Activated T-cell treated with anti-CD3 and anti-CD28 coated beads for 48 hours (primary cell): ENCODE measurements at regions not wholly inside any gene's neighbourhood (a gene's known extent, or its start where the extent isn't known, plus 50 kb on each side); places are given as distances from the start of the nearest gene placed in this dataset.

Experiments
- DNase-seq: peaks from one replicate; pipeline ENCODE4 v3.0.0-alpha.2; 2020; ENCODE audit warnings: low read depth

DNA sequence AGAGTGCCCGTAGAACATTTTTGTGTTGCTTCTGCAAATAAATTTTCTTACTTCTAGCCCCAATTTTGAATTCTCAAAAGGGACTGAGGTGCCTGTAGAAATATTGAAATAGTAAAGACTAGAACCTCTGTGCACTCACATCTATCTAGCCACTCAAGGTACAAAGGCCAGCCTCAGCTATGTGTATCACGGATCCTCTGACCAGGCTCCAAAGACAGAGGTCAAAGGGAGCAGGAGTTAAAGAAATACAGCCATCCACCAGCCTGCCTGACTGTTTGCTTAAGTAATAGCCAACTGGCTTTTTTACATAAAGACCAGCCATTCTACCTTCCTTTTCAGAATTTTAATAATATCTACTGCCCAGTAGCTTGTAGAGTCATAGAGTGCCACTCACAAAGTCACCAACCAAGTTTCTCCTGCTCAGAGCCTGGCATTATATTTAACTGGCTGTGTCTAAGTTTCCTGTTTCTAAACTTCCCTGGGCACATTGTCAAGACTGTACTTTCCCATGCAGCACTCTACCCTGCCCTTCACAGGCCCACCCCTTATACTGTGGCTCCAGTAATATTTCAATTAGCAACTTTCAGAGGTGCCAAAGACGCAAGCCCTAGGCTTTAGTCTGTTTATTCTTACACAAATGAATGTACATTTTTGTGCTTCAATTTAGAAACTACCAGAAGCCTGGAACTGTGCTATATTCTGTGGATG is 338.3 kb upstream of the NT5C1B start:
- DNase-seq: no peak

DNA sequence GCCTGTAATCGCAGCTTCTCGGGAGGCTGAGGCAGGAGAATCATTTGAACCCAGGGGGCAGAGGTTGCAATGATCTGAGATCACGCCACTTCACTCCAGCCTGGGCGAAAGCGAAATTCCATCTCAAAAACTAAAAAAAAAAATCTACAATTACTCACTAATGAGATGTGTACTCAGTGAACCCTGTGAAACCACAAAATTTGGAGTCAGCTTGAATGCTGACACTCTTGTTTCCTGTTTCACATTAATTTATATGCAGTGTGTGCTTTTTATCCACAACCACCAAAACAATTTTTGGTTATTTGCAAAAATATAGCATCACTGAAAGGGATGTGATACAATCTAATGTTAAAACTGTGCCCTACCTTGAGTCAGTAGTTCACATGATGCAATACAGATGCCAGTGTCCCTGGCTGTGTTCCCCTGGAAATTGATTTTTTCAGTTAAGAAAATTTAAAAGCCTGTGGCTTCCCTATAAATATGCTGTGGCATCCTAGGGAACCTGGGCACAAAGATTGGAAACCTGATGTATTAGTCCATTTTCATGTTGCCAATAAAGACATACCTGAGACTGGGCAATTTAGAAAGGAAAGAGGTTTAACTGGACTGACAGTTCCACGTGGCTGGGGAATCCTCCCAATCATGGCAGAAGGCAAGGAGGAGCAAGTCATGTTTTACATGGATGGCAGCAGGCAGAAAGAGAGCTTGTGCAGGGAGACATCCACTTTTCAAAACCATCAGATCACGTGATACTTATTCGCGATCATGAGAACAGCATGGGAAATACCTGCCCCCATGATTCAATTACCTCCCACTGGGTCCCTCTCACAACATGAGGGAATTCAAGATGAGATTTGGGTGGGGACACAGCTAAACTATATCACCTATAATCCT is 337.5 kb upstream of the NT5C1B start:
- DNase-seq: no peak

DNA sequence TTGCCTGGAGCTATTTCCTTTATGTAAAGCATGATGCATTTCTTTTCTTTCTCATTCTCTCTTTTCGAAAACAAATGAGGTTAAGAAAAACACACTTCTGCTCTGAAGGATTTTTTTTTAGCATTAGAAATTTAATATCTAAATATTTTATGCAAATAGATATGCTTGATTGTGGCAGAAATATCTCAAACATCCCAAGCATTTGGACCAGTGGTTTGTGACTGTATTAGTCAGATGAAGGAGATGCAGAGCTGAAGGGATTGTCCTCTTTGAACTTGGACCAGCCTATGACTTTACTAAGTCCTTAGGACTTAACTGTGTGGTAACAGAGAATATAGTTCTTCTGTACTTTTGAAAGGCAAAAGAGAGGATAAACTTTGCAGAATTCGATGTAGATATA is 335.9 kb upstream of the NT5C1B start:
- no peak for DNase-seq

DNA sequence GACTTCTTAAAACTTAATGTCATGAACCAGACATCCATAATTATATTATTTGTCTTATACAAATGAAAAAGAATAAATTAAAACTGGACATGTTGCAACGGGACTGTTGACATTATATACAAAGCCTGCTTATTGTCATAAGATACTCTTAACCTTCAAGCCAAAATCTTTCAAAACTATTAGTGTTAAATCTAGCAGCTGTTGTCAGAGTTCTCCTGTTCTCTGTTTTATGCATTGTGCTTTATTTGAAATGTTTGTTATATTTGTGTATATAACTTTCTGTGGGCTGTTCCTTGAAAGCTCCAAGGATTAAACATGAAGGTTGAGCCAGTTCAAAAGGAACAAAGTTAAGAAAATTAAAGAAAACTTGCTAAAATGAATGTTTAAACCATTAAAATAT is 335.5 kb upstream of the NT5C1B start:
- no peak for DNase-seq

DNA sequence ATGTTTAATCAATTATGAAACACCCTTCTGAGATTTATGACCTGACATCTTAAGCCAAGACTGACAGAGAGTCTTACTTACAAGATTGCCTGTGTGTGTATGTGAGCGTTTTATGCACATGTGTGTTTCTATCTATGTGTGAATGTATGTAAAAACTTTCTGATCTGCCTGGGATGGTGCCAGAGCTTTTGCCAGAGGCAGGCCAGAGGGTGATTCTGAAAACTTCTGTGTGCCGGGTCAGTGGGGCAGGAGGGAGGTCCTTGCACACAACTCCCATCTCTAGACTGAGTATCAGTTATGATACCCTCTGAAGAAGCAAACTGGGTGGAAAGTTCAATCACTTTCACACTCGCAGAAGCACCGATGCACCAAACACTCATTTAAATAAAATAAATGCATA is 335.0 kb upstream of the NT5C1B start:
- DNase-seq: no peak

DNA sequence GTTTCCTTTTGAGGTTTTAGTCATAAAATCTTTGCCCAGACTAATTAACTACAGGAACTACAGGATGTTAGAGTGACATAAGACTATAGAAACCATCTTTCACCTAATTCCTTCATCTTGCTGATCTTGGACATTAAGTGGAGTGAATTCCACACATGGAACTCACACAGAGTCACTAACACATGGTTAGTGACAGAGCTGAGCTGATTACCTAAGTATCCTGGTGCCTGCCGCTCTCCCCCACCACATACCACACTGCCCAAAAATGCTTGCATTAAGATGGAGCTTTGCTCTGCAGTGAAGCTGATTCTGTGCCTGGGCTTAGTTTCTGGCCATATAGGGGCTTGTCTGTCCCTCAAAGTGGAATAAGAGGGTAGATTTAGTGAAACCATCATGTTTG is 332.9 kb upstream of the NT5C1B start:
- DNase-seq: no peak

DNA sequence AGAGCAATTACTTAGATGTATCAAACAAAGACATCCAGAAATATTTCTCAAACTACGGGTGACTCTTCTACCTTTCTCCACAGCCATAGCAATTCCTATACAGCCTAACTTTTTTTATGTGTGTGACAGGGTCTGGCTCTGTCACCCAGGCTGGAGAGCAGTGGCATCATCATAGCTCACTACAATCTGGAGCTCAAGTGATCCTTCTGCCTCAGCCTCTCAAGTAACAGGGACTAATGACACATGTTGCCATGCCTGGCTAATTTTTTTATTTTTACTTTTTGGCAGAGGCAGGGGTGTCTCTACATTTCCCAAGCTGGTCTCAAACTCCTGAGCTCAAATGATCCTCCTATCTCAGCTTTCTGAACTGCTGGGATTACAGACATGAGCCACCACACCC is 328.9 kb upstream of the NT5C1B start:
- DNase-seq: no peak

DNA sequence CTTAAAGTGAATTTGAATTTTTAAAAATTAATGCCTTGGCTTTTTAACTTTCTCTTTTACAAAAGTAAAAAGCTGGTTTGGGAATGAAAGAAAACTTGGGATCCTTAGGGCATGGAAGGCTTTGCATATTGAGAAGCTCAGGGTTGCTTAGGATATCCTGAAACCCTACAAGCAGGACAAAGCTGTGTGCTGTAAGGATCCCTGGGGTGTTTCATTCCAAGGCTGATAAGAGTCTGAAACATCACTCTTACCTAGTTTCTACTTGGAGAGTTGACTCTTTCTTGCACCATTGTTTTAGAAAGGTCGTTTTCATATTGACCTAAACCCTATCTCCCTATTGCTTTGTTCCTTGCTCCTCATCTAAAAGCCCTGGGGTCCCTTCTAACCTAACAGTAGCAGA is 325.9 kb upstream of the NT5C1B start:
- no peak for DNase-seq

DNA sequence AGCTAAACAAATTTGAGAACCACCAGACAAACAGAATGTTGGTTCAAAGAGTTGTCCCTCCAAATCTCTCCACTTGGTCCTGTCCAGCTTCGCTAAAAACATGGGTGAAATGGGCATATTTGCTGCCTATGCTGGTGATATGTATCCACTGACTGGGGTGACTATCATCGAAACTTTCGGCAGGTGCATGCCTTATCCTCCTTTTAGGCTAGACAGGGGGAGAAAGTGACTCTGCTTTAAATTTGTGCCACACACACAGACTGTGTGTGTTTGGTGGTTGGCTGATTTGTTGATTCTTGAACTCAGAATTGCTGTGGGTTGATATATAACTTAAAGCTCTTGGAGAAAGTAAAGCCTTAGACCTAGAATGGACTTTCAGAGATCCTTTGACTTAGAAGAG is 324.1 kb upstream of the NT5C1B start:
- no peak for DNase-seq

DNA sequence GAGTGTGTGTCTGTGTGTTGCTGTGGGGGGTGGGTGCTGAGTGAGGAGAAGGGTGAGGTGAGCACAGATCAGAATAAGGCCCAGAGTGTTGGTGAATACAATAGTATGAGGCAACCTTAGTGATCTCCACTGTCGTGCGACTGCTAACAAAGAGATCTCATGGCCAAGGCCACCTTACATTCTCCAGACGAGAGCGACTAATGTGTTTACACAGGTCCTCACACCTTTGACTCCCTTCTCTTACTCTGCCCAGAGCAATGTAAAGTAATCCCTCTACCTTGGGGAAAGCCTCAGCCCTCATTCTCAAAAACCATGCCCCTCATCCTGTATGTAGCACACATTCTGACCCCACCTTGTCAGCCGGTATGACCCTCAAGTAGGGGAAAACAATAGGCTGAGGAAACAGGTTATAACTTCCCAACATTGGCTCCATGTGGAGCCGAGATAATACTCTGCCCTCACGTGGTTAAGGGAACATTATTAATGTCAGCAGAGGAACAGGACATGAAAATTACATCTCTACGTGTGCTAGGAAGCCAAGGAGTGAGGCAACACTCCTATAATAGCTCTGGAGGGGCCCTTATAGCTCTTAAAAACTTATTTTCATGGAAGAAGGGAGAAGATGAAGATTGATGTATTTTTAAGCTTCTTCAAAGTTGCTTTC is 323.0 kb upstream of the NT5C1B start:
- no peak for DNase-seq

DNA sequence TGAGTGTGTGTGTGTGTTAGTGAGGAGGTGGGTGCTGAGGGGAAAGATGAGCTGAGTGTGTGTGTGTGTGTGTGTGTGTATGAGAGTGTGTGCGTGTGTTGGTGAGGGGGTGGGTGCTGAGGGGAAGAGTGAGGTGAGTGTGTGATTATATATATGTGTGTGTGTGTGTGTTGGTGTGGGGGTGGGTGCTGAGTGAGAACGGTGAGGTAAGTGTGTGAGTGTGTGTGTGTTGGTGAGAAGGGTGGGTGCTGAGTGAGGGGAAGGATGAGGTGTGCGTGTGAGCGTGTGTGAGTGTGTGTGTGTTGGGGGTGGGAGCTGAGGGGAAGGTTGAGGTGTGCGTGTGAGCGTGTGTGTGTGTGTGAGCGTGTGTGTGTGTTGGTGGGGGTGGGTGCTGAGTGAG is 322.0 kb upstream of the NT5C1B start:
- no peak for DNase-seq

DNA sequence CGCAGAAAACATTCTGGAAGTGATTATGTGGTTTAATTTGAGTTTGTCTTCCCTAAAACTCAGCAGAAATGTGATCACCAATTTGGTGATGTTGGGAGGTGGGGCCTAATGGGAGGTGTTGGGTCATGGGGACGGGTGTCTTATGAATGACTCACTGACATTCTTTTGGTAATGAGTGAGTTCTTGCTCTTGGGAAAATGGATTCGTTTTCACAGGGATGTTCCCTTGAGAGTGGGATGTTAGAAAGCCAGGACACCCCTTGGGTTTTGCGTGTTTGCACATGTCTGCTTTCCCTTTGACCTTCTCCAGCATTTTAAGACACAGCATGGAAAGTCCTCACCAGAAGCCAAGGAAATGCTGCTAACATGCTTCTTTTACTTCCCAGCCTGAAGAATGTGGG is 321.5 kb upstream of the NT5C1B start:
- no peak for DNase-seq

DNA sequence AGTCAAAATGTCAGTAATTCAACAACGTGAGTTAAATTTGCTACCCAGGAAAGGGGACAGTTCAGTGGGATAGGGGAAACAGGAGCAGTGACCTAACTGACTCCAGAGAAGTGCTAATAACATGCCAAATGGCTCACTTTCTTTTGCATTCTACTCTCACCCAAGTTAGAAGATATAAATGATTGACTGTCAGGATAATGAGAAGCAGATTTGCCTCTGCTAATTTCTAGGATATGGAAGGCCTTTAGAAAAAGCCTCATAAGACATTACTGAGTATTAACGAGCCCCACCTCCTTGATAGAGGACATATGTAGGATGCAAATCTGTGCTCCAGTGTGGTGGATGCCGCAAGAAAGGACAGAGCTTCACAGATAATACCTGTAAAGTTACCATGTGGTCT is 318.6 kb upstream of the NT5C1B start:
- DNase-seq: no peak

DNA sequence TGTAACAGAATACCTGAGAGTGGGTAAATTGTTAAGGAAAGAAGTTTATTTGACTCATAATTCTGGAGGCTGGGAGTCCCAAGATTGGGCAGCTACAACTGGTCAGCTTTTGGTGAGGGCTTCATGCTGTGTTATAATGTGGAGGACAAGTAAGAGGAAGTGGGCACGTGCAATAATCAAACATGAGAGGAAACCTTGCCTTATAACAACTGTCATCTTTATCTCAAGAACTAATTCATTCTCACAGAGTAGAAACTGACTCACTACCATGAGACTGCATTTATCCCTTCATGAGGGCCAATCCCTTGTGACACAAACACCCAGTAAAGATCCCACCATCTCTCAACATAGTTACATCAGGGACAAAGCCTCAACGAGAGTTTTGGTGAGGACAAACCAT is 318.1 kb upstream of the NT5C1B start:
- DNase-seq: no peak

DNA sequence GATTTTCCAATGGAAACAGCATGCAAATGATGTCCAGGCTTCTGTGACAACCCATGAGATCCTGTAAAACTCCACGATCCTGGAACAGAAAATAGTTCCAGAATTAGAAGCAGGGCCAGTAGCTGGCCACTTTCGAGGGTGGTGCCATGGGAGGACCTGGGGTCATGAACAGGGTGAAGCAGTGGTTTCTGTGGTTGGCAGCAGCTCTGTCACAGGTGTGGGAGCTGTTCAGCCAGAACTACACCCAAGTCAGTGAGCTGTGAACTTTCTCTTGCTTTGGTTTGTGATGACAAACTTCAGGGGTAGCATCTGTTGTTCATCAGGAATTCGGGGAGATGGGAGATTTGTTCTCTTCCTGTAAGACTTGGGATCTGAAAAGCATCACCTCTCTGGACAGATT is 314.4 kb upstream of the NT5C1B start:
- no peak for DNase-seq

DNA sequence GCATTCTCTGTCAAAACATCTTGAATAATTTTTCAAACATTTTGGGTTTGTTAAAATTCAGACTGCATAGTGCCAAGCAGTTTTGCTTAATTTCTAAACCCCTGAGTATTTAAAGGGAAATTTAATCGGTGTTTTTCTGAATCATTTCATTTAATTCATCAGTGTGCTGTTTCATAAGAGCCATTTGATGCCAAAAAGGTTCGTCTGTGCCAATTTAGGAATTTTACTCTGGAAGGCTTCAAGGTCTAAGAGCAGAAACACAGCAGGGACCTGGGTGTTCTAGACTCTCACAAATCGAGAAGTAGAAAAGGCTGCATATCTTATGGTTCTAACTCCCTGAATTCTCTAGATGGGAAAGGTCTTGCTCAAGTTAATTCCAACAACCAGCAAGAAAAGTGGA is 311.9 kb upstream of the NT5C1B start:
- no peak for DNase-seq

DNA sequence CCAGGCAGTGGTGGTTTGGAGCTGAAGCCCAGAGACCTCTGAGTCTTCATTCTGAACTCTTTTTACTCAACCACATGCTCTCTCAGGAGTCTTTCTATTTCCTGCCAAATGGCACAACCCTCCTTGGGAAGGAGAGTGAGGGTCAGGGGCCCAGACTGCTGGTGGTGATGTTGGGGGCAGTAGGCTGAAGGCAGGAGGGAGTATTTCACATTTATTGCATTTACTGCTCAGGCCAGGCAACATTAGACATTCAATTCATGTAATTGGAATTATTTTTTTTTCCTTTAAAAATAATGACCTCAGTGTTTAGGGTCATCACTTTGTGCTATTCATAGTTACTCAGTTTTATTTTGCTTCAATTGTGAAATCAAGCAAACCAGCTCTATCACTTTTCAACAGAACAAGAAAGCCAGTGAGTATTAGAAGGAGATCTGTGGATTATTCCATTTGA is 311.3 kb upstream of the NT5C1B start:
- DNase-seq: no peak

DNA sequence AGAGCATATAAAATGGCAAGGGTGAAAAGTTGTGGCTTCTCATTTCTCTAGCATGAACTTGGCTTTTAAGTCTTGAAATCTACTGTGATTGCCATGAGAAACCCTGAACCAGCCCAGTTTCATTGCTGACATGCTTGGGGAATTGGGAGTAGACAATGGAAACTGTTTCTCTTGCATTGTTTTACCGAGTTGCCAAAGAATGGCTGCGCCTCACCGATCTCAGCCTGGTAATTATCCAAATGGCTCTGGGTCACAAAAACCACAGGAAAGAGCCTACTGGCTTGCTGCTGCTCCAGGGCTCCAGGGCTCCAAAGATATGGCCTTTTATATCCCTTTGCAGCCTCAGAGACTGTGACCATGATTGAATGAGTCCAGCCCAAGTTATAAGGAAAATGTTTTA is 310.4 kb upstream of the NT5C1B start:
- DNase-seq: no peak

DNA sequence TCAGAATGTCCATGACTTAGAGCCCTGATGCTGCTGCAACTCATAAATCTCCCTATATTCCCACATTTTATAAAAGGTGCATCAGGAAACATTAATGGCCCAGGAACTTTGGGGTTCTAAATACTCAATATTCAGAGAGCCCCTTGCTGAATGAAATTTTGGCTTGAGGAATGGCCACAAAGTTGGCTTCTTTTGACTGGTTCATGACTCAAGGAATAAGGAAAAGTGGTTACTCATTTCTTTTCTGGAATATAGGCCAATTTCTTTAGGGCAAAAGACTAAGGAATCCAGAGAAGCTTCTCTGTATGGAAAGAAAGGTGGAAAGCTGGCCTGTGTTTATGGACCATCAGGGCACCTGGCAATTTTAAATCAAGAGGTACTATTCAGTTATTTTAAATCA is 308.9 kb upstream of the NT5C1B start:
- DNase-seq: no peak

DNA sequence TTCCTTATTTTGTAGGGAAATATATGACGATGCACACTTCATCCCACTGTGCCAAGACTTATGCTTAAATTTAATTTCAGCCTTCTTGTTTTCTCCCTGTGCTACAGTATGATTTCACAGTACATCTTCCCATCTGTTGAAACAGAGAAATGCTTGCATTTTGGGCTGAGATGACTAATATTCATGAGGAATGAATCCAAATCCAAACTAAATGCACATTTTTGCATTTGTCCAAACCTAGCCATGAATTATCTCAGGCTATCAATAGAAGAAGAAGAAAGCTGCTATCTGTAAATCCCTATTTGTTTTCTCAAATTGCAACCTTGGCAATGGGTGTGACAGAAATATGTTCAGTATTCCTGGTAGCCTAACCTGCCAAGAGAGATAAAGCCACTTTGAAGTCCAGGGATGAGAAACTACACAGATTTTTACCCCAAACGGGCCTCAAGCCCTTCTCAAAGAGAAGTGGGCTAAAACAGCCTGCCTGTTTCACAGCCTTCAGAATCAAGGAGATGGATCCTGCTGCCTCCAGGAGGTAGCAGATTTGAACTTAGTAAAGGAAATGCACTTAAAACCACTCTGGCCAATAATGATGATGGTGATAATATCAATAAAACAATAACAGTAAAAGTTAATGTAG is 306.9 kb upstream of the NT5C1B start:
- no peak for DNase-seq

DNA sequence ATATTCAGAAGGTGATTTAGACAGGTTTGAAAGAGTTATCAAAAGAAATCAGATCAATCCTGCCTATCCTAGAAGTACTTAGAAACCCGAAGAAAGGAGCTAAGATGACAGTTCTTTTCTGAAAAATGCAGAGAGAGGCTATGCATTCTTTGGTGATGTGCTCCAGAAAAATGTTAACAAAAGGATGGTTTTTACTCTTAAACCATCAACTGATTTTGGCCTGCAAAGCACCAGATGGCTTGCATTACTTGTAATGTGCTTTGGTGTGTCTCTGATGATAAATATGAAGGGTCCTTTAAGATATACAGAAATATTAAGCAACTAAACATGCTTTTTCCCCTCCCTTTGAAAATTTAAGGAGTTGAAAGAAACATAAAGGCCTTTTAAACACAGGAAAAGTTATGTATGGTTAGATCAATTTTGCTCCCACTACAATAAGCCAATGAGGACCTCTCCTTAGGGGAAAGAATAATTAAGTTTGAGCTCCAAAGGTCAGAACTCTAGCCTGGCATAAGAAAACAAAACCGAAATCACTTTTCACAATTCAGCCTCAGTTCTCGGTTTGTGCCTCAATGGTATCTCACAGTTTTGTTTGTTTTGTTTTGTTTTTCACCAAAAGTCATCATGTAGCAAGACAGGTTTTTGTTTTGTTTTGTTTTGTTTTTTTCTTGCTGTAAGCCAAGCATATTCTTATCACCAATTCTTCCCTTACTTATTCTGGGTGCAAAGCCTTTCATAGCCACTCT is 302.4 kb upstream of the NT5C1B start:
- no peak for DNase-seq
